HepG2 (cell line): ENCODE measurements at regions not wholly inside any gene's neighbourhood (a gene's known extent, or its start where the extent isn't known, plus 50 kb on each side); places are given as distances from the start of the nearest gene placed in this dataset.

Experiments used
- ATAC-seq: fragments of 200-7000 bp; cut with Tn5 transposase; 3 replicates; pipeline ENCODE4 v1.9.1; 2020; ENCODE audit warnings: mild to moderate bottlenecking, moderate library complexity
- BruUV-seq: library from RNA; stranded (reverse); fragments of 400-500 nt; replicated peaks from 2 replicates; lab custom pipeline; 2021; lab: Mats Ljungman, UMichigan
- CTCF ChIA-PET: fragments of 300-600 bp; formaldehyde crosslinking; extraction: SDS; loops from one replicate; lab custom pipeline; 2021; ENCODE audit warnings: low total read pairs, inconsistent platforms, low intra/inter-chr PET ratio; lab: Yijun Ruan, JAX
- POLR2A ChIA-PET: fragments of 350-600 bp; sonication (Branson Sonifier 250); formaldehyde crosslinking; loops from one replicate; lab custom pipeline; 2020; ENCODE audit warnings: antibody characterized with exemption, inconsistent platforms; lab: Yijun Ruan, JAX
- DNase-seq: peaks from one replicate; pipeline ENCODE4 v3.0.0-alpha.2; 2015; ENCODE audit warnings: low spot score
- FAIRE-seq: peaks from 3 replicates; lab custom pipeline; 2011; peaks lifted over from hg19 to GRCh38; lab: Jason Lieb, UNC
- H2AFZ ChIP-seq: one replicate; pipeline ENCODE4 v1.6.1; 2011; ENCODE audit warnings: low read length, inconsistent platforms
- H3K27ac ChIP-seq: fragments of 300-600 bp; 3 replicates; pipeline ENCODE4 v1.8.0; 2011; ENCODE audit warnings: mixed run types, mild to moderate bottlenecking, mixed read lengths, low read length, inconsistent platforms; ENCODE audit not compliant: insufficient read depth; ENCODE audit errors: extremely low read length
- H3K27me3 ChIP-seq, 2 experiments: fragments of 200-600 bp in 1 of 2; 2 replicates in 1 of 2; 3 replicates in 1 of 2; pipeline versions ENCODE4 v1.6.0 to v1.8.0; 2011; ENCODE audit warnings: low read length in 2 of 2, mild to moderate bottlenecking in 2 of 2, moderate library complexity in 2 of 2, inconsistent platforms in 1 of 2; ENCODE audit not compliant: insufficient read depth in 2 of 2, control insufficient read depth in 1 of 2
- H3K36me3 ChIP-seq, 2 experiments: fragments of 200-600 bp in 1 of 2; replicated peaks in 1 of 2; 2 replicates in 1 of 2; 3 replicates in 1 of 2; pipeline versions ENCODE4 v1.5.1 to v1.8.0; 2011; ENCODE audit warnings: low read length in 2 of 2, inconsistent platforms in 1 of 2; ENCODE audit not compliant: insufficient read depth in 2 of 2, control insufficient read depth in 1 of 2
- H3K4me1 ChIP-seq: 2 replicates; pipeline ENCODE4 v1.5.1; 2012; ENCODE audit warnings: low read length, inconsistent platforms; ENCODE audit not compliant: insufficient read depth
- H3K4me2 ChIP-seq: 2 replicates; pipeline ENCODE4 v1.6.0; 2011; ENCODE audit warnings: low read depth, low read length, inconsistent platforms
- H3K4me3 ChIP-seq, 3 experiments: fragments of 200-600 bp in 1 of 3; sonication (generic), shearing (Covaris generic) in 1 of 3; replicated peaks in 1 of 3; 2 replicates each; pipeline ENCODE4 v1.5.1; 2011 to 2016; ENCODE audit warnings: low read length in 3 of 3, inconsistent platforms in 2 of 3, low read depth in 2 of 3, mild to moderate bottlenecking in 2 of 3, control low read depth in 1 of 3, mixed read lengths in 1 of 3; ENCODE audit not compliant: insufficient read depth in 1 of 3
- H3K79me2 ChIP-seq: one replicate; pipeline ENCODE4 v1.6.1; 2011; ENCODE audit warnings: low read length, inconsistent platforms; ENCODE audit not compliant: insufficient read depth
- H3K9ac ChIP-seq: 2 replicates; pipeline ENCODE4 v1.6.0; 2011; ENCODE audit warnings: mild to moderate bottlenecking, low read depth, low read length, inconsistent platforms; ENCODE audit not compliant: insufficient read depth
- H3K9me3 ChIP-seq: 2 replicates; pipeline ENCODE4 v1.5.1; 2012; ENCODE audit warnings: mild to moderate bottlenecking, low read length
- H4K20me1 ChIP-seq: 2 replicates; pipeline ENCODE4 v1.6.0; 2011; ENCODE audit warnings: inconsistent platforms, mild to moderate bottlenecking, low read length, moderate library complexity; ENCODE audit not compliant: insufficient read depth
- GABPA ChIP-seq, 2 experiments: IDR thresholded peaks; 2 replicates each; pipeline ENCODE4 v1.6.1; 2011 to 2016; ENCODE audit warnings: low read depth in 2 of 2, low read length in 1 of 2, missing biosample characterization in 1 of 2, missing genetic modification characterization in 1 of 2
- KDM4B ChIP-seq: sonication (generic); formaldehyde crosslinking; IDR thresholded peaks from 2 replicates; pipeline ENCODE4 v1.4.0; 2020; ENCODE audit warnings: missing genetic modification reagents
- MAFF ChIP-seq: IDR thresholded peaks from 2 replicates; pipeline ENCODE4 v1.6.1; 2011; ENCODE audit warnings: low read depth, low read length, improper control_type of control experiment
- MAFK ChIP-seq, 2 experiments: IDR thresholded peaks in 1 of 2; conservative IDR thresholded peaks in 1 of 2; 2 replicates each; pipeline ENCODE4 v1.6.1; 2011; ENCODE audit warnings: improper control_type of control experiment in 2 of 2, low read length in 2 of 2
- ZNF468 ChIP-seq: sonication (generic); formaldehyde crosslinking; IDR thresholded peaks from 2 replicates; pipeline ENCODE4 v1.8.0; 2022; ENCODE audit warnings: mild to moderate bottlenecking, moderate library complexity, missing genetic modification reagents
- WGBS: methylation state at CpG from one replicate; pipeline ENCODE4 v1.1.6; 2017; ENCODE audit warnings: low lambda C conversion rate; 5-methylcytosine and 5-hydroxymethylcytosine counted together
- in situ Hi-C: cut with HindIII; loops from 2 replicates; pipeline ENCODE4 v1.10.0; 2017; ENCODE audit warnings: low pct_unique_long_range_greater_than_20kb; ENCODE audit not compliant: extremely low pct_ligation_motif_present
- intact Hi-C: fragments of 100-400 bp; cut with micrococcal nuclease; formaldehyde crosslinking; loops from one replicate; pipeline ENCODE4 v1.10.0; 2022; ENCODE audit not compliant: unreplicated experiment
- TF ChIP-seq, protein P1 (sequence below): sonication (generic); formaldehyde crosslinking; IDR thresholded peaks from 2 replicates; pipeline ENCODE4 v1.5.0; 2020; ENCODE audit warnings: missing genetic modification reagents
- TF ChIP-seq, protein P2 (sequence below), 2 experiments: sonication (generic) in 1 of 2; formaldehyde crosslinking in 1 of 2; IDR thresholded peaks; 2 replicates each; pipeline versions ENCODE4 v1.4.0 to v1.6.1; 2016 to 2020; ENCODE audit warnings: borderline replicate concordance in 1 of 2, low read depth in 1 of 2, mild to moderate bottlenecking in 1 of 2, missing genetic modification reagents in 1 of 2

DNA sequence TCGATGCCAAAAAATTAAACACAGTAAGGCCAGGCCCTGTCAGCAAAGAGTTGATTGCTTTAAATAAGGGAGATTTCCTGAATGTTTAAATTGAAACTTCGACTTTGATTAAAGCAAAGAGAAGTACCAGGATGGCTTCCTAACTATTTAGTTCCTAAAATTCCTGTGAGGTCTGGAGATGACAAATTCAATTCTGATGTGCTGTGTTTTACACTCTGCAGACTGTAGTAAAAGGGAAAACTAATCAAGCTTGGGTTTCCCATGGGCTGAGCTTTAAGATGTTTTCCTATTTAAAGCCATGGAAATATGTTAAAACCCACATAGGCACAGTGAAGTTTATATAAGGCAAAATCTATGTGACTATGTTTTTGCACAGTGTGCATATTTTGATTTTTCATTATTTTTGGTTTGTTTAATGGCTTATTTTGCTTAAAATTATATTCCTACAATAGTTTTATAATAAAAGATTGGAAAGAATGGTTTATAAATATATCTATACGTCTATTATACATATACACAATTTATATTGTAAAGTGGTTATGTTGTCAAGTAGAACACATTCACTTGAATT is 198.5 kb upstream of the EYA4 start:
- H4K20me1 ChIP-seq = no peaks in the 10 kb centered on the region
- no peaks in the 10 kb centered on the region for H3K27me3 ChIP-seq
- no peak for ATAC-seq
- no peak overlapping the region for H2AFZ ChIP-seq
- TF ChIP-seq, protein P1, sequence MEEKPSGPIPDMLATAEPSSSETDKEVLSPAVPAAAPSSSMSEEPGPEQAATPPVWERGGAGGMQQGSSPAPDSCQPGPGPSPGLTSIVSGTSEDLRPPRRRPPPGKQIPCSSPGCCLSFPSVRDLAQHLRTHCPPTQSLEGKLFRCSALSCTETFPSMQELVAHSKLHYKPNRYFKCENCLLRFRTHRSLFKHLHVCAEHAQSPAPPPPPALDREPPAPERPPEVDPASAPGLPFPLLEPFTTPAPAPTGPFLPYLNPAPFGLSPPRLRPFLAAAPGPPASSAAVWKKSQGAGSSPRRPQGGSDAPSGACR = no peak
- TF ChIP-seq MAFK (conservative IDR thresholded peaks at IDR 0.05 in 1 of 2, IDR thresholded peaks at IDR 0.05 in 1 of 2; ENCODE audit: low read length in 2 of 2) (peak; percentile 73 to 81), KDM4B (CRISPR knock-in tag) (no peak), GABPA (IDR thresholded peaks at IDR 0.05; ENCODE audit: low read depth, low read length) (no peak), GABPA (CRISPR knock-in tag; IDR thresholded peaks at IDR 0.05; ENCODE audit: low read depth) (no peak), ZNF468 (CRISPR knock-in tag) (no peak), MAFF (peak; percentile 60)
- TF ChIP-seq, protein P2, sequence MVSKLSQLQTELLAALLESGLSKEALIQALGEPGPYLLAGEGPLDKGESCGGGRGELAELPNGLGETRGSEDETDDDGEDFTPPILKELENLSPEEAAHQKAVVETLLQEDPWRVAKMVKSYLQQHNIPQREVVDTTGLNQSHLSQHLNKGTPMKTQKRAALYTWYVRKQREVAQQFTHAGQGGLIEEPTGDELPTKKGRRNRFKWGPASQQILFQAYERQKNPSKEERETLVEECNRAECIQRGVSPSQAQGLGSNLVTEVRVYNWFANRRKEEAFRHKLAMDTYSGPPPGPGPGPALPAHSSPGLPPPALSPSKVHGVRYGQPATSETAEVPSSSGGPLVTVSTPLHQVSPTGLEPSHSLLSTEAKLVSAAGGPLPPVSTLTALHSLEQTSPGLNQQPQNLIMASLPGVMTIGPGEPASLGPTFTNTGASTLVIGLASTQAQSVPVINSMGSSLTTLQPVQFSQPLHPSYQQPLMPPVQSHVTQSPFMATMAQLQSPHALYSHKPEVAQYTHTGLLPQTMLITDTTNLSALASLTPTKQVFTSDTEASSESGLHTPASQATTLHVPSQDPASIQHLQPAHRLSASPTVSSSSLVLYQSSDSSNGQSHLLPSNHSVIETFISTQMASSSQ (IDR thresholded peaks at IDR 0.05; ENCODE audit: low read depth) = no peak
- TF ChIP-seq, protein P2 (CRISPR knock-in tag; IDR thresholded peaks at IDR 0.05; ENCODE audit: borderline replicate concordance) = no peak
- H3K36me3 ChIP-seq = no peaks in the 10 kb centered on the region
- H3K4me1 ChIP-seq = peaks cover 4% of the 10 kb centered on the region
- H3K4me2 ChIP-seq = no peak overlapping the region
- DNase-seq = no peak
- in situ Hi-C loops = loop anchor here (5.0 to 10.0 kb wide), 2 partner anchors 80 to 218 kb away; no protein-coding TSS in a partner anchor
- intact Hi-C loops = loop anchor here (10.0 kb wide), 1 partner anchor 332 kb away; no protein-coding TSS in a partner anchor
- no peak overlapping the region for H3K4me3 ChIP-seq
- BruUV-seq = no TSS peak
- POLR2A ChIA-PET = no interaction called here
- no peaks in the 10 kb centered on the region for H3K79me2 ChIP-seq
- H3K27ac ChIP-seq = no peak overlapping the region
- WGBS = 15% methylated on average over 3 of the region's 3 CpGs
- no peak for FAIRE-seq
- H3K9ac ChIP-seq = no peak overlapping the region
- no peaks in the 10 kb centered on the region for H3K9me3 ChIP-seq
- CTCF ChIA-PET = no interaction called here
